PC-9 (cell line): ENCODE measurements at regions not wholly inside any gene's neighbourhood (a gene's known extent, or its start where the extent isn't known, plus 50 kb on each side); places are given as distances from the start of the nearest gene placed in this dataset.

Source experiments
- BruUV-seq: library from RNA; stranded (reverse); fragments of 400-500 nt; replicated peaks from 2 replicates; lab custom pipeline; 2021; lab: Mats Ljungman, UMichigan
- CTCF ChIA-PET: fragments of 300-600 bp; sonication (Branson Sonifier 250); formaldehyde crosslinking; loops from one replicate; lab custom pipeline; 2022; ENCODE audit warnings: antibody characterized with exemption; lab: Charles Lee
- POLR2A ChIA-PET: fragments of 300-600 bp; sonication (Branson Sonifier 250); formaldehyde crosslinking; loops from one replicate; lab custom pipeline; 2022; ENCODE audit warnings: antibody characterized with exemption; ENCODE audit not compliant: unreplicated experiment; lab: Charles Lee
- DNase-seq, 2 experiments: peaks; one replicate each; pipeline versions ENCODE4 v3.0.0 to v3.0.0-alpha.2; 2015 to 2022; ENCODE audit warnings: mixed read lengths in 1 of 2
- H2AFZ ChIP-seq: fragments of 200-600 bp; sonication (generic); 2 replicates; pipeline ENCODE4 v1.8.1; 2017; ENCODE audit warnings: antibody characterized with exemption
- H3F3A ChIP-seq: fragments of 200-600 bp; sonication (generic); 2 replicates; pipeline ENCODE4 v1.8.1; 2017; ENCODE audit warnings: antibody characterized with exemption, mild to moderate bottlenecking, low read depth; ENCODE audit not compliant: insufficient read depth
- H3K27ac ChIP-seq: fragments of 200-600 bp; sonication (generic); 2 replicates; pipeline ENCODE4 v1.6.1; 2016; ENCODE audit warnings: mixed run types
- H3K27me3 ChIP-seq: fragments of 200-600 bp; sonication (generic); 2 replicates; pipeline ENCODE4 v1.6.1; 2016; ENCODE audit warnings: low read depth, mixed run types; ENCODE audit not compliant: insufficient read depth
- H3K36me3 ChIP-seq: fragments of 200-600 bp; sonication (generic); 2 replicates; pipeline ENCODE4 v1.6.1; 2016; ENCODE audit warnings: low read depth, mixed run types
- H3K4me1 ChIP-seq: fragments of 200-600 bp; sonication (generic); replicated peaks from 2 replicates; pipeline ENCODE4 v1.6.1; 2016; ENCODE audit warnings: mixed run types; ENCODE audit not compliant: insufficient read depth
- H3K4me2 ChIP-seq: fragments of 200-600 bp; sonication (generic); 2 replicates; pipeline ENCODE4 v1.6.1; 2017; ENCODE audit warnings: mixed run types
- H3K4me3 ChIP-seq: fragments of 200-600 bp; sonication (generic); 2 replicates; pipeline ENCODE4 v1.6.1; 2016; ENCODE audit warnings: mixed run types
- H3K79me2 ChIP-seq: fragments of 200-600 bp; sonication (generic); 2 replicates; pipeline ENCODE4 v1.6.1; 2017; ENCODE audit warnings: low read depth, mixed run types
- H3K9me2 ChIP-seq: fragments of 200-600 bp; sonication (generic); 2 replicates; pipeline ENCODE4 v1.8.1; 2017; ENCODE audit warnings: mild to moderate bottlenecking; ENCODE audit not compliant: insufficient read depth
- H3K9me3 ChIP-seq: fragments of 200-600 bp; sonication (generic); 2 replicates; pipeline ENCODE4 v1.8.1; 2016; ENCODE audit warnings: low read depth; ENCODE audit not compliant: insufficient read depth
- H4K20me1 ChIP-seq: fragments of 200-600 bp; sonication (generic); 2 replicates; pipeline ENCODE4 v1.8.1; 2017; ENCODE audit not compliant: insufficient read depth
- EZH2 ChIP-seq: fragments of 200-600 bp; sonication (generic); IDR thresholded peaks from 2 replicates; pipeline ENCODE4 v1.8.0; 2017; ENCODE audit warnings: antibody characterized with exemption, low read depth
- intact Hi-C: fragments of 100-400 bp; cut with micrococcal nuclease; formaldehyde crosslinking; loops from one replicate; pipeline ENCODE4 v1.10.0; 2022; ENCODE audit not compliant: unreplicated experiment
- TF ChIP-seq, protein P1 (sequence below): fragments of 200-600 bp; sonication (generic); conservative IDR thresholded peaks from 2 replicates; pipeline ENCODE4 v1.6.1; 2017; ENCODE audit warnings: mixed run types, antibody characterized with exemption, mild to moderate bottlenecking, moderate library complexity

DNA sequence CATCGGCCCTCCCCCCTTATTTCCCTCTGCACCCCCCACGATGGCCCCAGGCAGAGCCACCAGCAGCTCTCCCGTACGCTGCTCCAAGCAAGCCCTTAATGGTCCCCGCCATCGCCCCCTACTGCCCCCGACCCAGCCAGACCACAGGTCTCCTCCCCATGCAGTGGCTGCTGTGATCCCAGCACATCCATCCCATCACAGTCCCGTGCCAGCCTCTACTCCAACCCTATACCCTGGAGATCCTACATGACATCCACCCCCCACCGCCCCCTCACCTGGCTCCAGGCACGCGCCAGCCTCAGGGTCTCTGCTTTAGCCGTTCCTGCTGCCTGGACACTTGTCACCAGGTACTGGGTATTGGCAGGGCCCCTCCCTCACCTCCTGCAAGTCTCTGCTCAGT, 85.8 kb upstream of the RTL6 start:
- Histone ChIP-seq H3K9me2 (no peaks in the 10 kb centered on the region), H3K27ac (no peak overlapping the region), H3K9me3 (no peaks in the 10 kb centered on the region), H3K4me2 (no peak overlapping the region), H2AFZ (no peak overlapping the region), H3K36me3 (no peaks in the 10 kb centered on the region), H4K20me1 (no peaks in the 10 kb centered on the region), H3K27me3 (no peaks in the 10 kb centered on the region), H3F3A (peaks cover 10% of the 10 kb centered on the region), H3K4me1 (peaks cover 19% of the 10 kb centered on the region; the same call in 1 of the 2 replicates), H3K4me3 (no peak overlapping the region), H3K79me2 (no peaks in the 10 kb centered on the region)
- no peak for TF ChIP-seq EZH2
- TF ChIP-seq, protein P1, sequence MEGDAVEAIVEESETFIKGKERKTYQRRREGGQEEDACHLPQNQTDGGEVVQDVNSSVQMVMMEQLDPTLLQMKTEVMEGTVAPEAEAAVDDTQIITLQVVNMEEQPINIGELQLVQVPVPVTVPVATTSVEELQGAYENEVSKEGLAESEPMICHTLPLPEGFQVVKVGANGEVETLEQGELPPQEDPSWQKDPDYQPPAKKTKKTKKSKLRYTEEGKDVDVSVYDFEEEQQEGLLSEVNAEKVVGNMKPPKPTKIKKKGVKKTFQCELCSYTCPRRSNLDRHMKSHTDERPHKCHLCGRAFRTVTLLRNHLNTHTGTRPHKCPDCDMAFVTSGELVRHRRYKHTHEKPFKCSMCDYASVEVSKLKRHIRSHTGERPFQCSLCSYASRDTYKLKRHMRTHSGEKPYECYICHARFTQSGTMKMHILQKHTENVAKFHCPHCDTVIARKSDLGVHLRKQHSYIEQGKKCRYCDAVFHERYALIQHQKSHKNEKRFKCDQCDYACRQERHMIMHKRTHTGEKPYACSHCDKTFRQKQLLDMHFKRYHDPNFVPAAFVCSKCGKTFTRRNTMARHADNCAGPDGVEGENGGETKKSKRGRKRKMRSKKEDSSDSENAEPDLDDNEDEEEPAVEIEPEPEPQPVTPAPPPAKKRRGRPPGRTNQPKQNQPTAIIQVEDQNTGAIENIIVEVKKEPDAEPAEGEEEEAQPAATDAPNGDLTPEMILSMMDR: no peak
- CTCF ChIA-PET: no interaction called here
- BruUV-seq: no TSS peak
- POLR2A ChIA-PET: no interaction called here
- intact Hi-C loops: no loop called here
- no peak for DNase-seq

DNA sequence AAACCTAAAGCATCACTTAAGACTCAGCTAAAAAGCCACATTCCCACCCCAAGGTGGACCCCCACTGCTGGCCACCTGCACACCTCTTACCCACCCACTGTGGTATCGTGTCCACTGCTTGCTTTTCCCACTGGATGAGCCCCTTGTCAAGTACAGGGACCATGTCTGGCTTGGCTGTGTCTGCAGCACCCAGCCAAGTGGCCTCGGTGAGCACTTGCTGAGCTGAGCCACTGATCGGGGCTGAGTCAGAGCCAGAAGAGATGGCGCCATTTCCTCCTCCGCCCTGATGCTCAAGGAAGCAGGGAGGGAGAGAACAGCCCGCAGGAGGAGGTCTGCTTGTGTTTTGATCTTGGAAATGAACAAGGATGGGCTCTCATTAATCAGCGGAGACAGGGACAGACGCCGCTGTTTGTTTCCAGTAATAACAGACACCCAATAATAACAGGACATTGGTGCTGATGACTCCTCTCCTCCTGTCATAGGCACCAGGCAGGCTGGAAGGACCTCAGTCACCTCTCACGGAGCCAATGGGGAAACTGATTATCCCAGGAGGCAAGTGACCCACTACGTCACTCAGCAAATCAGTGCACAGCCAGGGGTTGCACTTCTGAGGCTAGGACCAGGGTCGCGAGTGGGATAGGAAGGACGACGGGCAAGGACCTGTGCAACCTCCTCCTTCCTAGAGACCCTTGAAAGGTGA, 85.2 kb upstream of the RTL6 start:
- no peaks in the 10 kb centered on the region for H3K79me2 ChIP-seq
- no peaks in the 10 kb centered on the region for H3K36me3 ChIP-seq
- ChIA-PET POLR2A (interaction anchor here (0.6 kb wide), 1 partner anchor 601 kb away, joined by 4 read pairs; no protein-coding TSS in a partner anchor), CTCF (interaction anchor here (1.1 kb wide), 1 partner anchor 16 kb away, joined by 3 read pairs; no protein-coding TSS in a partner anchor)
- peaks cover 19% of the 10 kb centered on the region; the same call in 1 of the 2 replicates for H3K4me1 ChIP-seq
- peaks cover 10% of the 10 kb centered on the region for H3F3A ChIP-seq
- H3K4me3 ChIP-seq: no peak overlapping the region
- no TSS peak for BruUV-seq
- H2AFZ ChIP-seq: no peak overlapping the region
- H3K27ac ChIP-seq: no peak overlapping the region
- DNase-seq: no peak
- no peaks in the 10 kb centered on the region for H3K9me2 ChIP-seq
- no peak overlapping the region for H3K4me2 ChIP-seq
- TF ChIP-seq, protein P1: no peak
- no peak for TF ChIP-seq EZH2
- H3K9me3 ChIP-seq: no peaks in the 10 kb centered on the region
- H4K20me1 ChIP-seq: no peaks in the 10 kb centered on the region
- intact Hi-C loops: no loop called here
- H3K27me3 ChIP-seq: no peaks in the 10 kb centered on the region

DNA sequence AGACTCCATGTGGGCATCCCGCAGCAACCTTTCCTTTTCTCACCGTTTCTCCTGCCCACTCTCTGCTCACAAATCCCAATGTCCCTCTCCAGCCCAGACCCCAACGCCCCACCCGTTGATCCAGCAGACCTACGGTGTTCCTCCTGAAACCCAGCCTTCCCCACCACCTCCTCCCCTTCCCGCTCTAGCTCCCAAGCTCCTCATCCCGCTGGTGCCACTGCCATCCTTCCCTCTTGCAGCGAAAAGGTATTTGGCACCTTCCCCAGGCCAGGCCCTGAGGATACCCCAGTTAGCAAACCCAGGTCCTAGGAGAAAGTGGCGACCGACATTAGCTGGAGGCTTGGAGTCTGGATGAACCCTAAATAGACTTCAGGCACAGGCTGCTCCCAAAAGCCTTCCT, 84.0 kb upstream of the RTL6 start:
- Histone ChIP-seq H3K4me1 (0 out of 2 replicates have a peak, but pooled peaks cover 7% of the 10 kb centered on the region), H4K20me1 (no peaks in the 10 kb centered on the region), H3K27ac (no peak overlapping the region), H2AFZ (no peak overlapping the region), H3K9me2 (no peaks in the 10 kb centered on the region), H3F3A (peaks cover under 1% of the 10 kb centered on the region; the same call in 1 of the 2 replicates), H3K36me3 (no peaks in the 10 kb centered on the region), H3K4me3 (no peak overlapping the region), H3K4me2 (no peak overlapping the region), H3K9me3 (no peaks in the 10 kb centered on the region), H3K27me3 (no peaks in the 10 kb centered on the region; the same call in 1 of the 2 replicates), H3K79me2 (no peaks in the 10 kb centered on the region)
- ChIA-PET CTCF (no interaction called here), POLR2A (no interaction called here)
- BruUV-seq: no TSS peak
- intact Hi-C loops: no loop called here
- no peak for TF ChIP-seq EZH2
- TF ChIP-seq, protein P1: no peak
- no peak for DNase-seq
